GM21360 (cell line): ENCODE measurements at regions not wholly inside any gene's neighbourhood (a gene's known extent, or its start where the extent isn't known, plus 50 kb on each side); places are given as distances from the start of the nearest gene placed in this dataset.
"Not testable (repeated sequence)": the region's sequence is repeated elsewhere in the genome, so short reads cannot be mapped to it uniquely, and the experiment has no call there.

Experiments used
- ATAC-seq: cut with Tn5 transposase; IDR thresholded peaks from one replicate; pipeline ENCODE4 v1.9.1; 2021; ENCODE audit warnings: mild to moderate bottlenecking, moderate library complexity; ENCODE audit not compliant: unreplicated experiment

DNA sequence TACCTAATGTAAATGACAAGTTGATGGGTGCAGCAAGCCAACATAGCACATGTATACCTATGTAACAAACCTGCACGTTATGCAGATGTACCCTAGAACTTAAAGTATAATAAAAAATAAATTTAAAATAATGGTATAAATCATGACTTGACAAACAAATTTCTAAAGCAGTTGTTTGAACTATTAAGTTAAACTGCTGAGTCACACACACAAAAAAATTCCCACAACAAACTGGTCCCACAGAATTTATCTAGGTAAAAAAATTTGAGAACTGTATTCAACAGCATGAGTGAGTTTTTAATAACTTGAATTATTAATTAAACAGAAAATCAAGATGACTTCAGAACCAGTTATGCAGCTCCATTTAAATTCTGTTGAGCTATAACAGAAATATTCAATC is 186.0 kb upstream of the SOX6 start:
- no peak for ATAC-seq

DNA sequence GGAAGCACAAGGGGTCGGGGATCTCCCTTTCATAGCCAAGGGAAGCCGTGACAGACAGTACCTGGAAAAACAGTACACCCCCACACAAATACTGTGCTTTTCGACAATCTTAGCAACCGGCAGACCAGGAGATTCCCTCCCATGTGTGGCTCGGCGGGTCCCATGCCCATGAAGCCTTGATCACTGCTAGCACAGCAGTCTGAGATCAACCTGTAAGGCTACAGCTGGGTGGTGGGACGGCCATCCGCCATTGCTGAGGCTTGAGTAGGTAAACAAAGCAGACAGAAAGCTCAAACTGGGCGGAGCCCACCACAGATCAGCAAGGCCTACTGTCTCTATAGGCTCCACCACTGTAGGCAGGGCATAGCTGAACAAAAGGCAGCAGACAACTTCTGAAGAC is 180.2 kb upstream of the SOX6 start:
- no peak for ATAC-seq

DNA sequence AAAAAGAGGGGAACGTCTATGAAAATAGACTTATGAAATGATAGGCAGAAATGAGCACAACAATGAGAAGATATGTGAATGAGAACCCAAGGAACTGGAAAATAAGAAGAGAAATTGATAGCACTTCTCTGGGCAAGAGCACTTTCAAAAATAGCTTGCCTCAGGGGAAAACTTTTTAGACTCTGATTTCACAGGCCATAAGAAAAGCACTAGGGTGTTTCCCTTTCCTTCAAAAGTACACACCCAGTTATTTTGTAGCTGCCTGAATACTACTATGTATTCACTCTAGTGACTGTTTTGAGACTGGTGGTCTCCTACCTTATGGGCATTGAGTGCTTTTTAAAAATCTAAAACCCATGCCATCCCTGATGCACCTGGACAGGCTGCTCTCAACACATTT is 172.3 kb upstream of the SOX6 start:
- no peak for ATAC-seq

DNA sequence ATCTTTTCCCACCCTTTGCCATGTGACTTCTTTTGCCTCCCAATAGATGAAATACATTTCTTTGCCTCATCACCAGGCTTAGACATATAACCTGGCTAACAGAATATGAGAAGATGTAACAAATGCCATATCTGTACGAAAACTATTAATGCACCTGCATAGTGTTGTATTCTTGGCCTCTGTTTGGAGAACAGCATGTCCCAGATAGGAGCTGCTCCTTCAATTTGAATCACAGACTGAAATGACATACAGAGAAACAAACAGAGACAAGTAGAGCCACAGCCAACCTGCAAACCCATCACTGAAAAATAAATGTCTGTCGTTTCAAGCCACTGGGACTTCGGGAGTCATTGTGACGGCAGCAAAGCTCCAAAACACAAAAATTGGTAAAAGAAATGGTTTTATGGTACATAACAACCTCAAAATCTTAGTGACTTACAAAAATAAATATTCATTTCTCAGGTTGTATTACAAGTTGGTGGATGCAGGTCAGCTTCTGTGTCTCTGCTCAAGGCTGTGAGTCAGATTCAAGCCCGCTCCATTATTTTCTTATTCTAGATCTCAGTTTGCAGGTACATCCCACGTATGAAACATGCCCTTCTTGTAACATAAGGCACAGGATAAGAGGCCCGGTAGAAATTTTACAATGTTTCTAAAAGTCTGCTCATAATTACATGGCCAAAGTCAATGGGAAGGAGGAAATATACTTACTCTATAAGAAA is 171.3 kb upstream of the SOX6 start:
- ATAC-seq: no peak

DNA sequence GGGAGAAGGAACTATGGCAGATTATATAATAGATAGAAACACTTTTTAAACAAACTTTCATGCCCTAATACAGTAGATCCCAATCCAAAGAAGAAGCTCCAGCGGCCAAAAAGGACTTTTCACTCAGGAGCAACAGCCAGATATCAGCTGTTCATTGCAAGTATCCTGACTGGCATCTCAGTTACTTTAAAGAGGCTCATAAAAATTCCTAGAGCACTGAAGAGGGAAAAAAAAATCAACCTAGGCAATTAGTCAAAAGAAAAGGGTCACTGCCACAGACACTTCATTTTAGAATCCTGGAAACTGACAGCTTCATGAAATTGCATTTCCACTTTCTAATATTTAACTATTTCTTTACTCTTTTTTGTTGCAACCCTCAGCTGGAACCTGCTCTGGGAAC is 170.6 kb upstream of the SOX6 start:
- no peak for ATAC-seq

DNA sequence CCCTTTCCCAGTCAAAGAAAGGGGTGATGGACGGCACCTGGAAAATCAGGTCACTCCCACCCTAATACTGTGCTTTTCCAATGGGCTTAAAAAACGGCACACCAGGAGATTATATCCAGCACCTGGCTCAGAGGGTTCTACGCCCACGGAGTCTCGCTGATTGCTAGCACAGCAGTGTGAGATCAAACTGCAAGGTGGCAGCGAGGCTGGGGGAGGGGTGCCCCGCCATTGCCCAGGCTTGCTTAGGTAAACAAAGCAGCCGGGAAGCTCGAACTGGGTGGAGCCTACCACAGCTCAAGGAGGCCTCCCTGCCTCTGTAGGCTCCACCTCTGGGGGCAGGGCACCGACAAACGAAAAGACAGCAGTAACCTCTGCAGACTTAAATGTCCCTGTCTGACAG is 164.4 kb upstream of the SOX6 start:
- not testable (repeated sequence) for ATAC-seq

DNA sequence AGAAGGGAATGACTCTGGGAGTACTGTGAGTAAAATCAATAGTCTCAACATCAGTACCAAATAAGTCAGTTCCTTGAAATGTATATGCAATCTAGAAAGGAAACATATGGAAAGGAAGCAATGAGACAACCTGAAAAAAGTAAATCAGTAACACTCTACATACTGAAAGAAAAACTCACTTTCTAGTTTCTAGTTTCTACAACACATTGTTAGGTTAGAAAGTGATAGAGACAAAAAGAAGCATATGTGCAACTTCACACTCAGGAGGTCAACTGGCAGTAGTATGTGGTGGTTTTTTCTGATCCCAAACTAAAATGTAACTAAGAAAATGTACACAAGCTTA is 156.5 kb upstream of the SOX6 start:
- ATAC-seq: peak; percentile 92

DNA sequence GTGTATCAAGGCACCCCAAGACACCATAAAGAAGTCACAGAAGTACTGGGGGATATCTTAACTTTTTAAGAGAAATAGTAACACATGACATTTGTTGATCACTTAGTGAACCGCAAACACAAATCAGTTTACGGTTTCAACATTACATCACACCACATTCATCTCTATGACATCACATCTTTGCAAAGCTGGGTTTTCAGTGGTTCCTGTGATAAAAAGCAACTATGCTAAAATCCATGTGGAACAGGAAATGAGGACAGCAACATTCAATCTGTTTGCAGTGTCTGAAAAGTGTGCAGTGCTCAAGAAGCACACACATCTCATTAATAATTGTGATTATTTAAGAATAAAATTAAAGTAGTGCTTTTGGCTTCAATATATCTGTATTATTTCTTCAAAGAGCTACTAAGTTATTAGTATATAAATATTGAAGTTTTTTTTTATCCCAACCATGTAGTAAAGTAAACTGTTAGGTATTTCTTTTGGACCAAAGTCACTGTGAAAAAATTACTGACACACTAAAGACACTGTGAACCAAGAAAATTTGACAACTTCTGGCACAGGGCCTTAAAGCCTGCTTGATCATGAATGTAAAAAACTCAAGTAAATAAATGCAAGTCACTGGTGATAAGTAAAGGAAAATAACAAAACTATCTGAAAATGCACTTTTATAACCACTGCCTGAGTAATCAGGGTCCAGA is 156.0 kb upstream of the SOX6 start:
- ATAC-seq: no peak

DNA sequence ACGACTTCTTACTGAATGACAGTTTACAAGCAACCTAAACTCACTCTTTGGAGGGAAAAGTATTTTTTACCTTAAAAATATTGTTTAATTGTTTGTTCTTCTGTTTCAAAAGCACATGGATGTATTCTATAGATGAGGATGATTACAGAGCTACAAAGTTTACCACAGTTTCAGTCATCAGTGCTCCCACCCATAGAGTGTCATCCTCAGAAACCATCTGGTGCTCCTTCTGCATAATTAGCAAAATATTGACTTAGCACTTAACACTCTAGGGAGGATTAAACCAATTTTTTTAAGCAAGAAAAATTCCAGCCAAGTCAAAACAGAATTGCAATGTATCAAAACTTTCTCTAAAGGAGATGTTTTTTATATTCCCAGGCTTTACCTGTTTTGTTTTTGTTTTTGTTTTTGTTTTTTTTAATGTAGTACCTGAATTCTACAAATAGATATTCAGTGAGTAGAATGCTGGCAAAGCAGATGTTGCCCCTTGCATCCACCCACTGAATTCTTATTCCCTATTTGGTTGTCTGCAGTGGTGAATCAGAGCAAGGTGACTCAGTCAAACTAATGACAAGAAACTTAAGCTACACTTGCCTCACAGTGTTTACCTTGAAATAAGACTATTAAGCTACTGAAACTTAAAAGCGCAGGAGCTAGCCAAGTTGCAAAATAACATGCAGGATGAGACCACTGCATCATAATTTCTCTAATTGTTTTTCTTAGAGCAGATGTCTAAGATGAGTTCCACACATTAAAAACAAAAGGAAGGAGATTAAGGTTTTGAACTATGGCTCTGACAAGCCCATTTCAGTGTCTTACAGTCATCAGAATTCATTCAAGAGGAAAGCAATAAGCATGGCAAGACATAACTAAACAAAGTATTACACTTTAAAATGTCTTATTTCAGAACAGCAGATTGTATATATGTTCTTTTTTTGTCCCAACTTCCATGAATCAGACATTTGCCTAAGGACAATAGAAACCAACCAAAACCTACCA is 155.1 kb upstream of the SOX6 start:
- no peak for ATAC-seq

DNA sequence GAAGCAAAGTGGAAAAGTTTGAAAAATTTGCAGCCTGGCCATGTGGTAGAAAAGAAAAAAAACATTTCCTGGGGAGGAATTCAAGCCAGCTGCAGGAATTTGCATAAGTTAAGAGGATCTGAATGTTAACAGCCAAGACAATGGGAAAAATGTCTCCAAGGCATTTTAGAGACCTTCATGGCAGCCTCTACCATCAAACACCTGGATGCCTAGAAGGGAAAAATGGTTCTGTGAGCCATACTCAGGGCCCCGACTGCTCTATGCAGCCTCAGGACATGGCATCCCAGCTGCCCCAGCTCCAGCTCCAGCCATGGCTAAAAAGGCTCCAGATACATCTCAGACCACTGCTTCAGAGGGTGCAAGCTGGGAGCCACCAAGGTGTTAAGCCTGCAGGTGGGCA is 149.1 kb upstream of the SOX6 start:
- no peak for ATAC-seq

DNA sequence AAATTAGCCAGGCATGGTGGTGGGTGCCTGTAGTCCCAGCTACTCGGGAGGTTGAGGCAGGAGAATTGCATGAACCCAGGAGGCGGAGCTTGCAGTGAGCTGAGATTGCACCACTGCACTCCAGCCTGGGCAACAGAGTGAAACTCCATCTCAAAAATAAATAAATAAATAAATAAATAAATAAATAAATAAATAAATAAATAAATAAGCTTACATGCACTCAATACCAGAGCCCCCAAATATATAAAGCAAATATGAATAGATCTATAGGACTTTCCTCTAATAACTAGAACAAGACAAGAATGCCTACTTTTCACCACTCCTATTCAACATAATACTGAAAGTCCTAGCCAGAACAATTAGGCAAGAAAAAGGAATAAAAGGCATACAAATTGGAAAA is 147.5 kb upstream of the SOX6 start:
- ATAC-seq: not testable (repeated sequence)

DNA sequence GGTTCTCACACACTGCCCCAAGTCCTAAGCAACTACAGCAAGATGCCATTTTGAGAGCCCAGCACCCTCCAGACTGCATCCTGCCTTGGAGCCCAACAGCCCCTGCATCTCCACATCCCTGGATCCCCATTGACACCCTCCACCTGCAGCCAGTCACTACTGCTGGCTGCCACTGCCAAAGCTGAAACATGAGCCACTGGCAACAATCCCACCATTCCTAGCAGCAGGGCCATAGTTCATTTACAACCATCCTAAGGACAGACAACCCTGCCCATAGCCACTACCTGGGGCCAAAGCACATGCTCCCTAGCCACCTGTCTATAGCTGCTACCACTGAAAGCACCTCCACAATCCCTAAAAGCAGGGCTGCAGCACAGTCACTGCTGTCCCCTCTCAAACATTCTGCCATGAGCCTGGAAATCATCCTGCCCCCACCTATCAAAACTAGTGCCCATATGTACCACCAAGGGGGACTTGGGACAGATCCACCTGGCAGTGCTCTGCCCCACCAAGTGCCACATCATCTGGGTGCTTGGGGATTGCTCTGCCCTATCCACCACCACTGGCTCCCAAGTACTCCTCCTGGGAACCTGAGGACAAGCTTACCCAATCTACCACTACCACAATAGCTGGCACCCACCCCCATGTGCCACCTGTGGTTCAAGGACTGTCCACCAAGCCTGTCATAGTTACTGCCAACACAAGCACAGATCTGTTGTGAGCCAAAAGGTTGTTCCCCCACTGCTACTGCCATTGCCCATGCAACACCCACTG is 138.8 kb upstream of the SOX6 start:
- ATAC-seq: no peak

DNA sequence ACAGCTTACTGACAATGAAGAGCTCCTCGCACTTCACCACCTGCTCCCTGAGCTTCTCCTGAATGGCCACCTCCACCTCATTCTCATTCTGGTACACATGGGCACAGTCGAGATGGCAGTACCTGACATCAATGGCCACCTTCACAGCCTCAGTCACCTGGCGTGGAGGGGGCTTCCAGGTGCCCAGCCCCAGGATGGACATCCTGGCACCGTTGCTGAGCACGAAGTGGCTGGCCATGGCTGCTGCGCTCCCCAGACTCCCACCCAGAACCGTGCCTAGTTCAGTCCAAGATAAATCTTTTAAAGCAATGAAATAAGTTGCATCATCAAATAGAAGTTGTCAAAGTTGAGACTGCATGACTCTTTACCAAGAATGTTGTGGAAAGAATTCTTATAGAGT is 128.1 kb upstream of the SOX6 start:
- ATAC-seq: no peak

DNA sequence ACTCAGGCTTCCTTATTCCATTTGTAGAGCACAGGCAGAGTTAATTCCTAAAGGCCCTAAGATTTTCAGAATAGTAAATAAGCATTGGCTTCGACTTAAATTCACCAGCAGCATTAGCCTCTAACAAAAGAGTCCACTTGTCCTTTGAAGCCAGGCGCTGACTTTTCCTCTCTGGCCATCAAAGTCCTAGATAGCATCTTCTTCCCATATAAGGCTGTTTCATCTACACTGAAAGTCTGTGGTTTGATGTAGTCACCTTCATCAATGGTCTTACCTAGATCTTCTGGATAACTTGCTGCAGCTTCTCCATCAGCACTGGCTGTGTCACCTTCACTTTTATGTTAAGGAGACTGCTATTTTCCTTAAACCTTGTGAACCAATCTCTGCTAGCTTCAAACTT is 118.3 kb upstream of the SOX6 start:
- ATAC-seq: no peak

DNA sequence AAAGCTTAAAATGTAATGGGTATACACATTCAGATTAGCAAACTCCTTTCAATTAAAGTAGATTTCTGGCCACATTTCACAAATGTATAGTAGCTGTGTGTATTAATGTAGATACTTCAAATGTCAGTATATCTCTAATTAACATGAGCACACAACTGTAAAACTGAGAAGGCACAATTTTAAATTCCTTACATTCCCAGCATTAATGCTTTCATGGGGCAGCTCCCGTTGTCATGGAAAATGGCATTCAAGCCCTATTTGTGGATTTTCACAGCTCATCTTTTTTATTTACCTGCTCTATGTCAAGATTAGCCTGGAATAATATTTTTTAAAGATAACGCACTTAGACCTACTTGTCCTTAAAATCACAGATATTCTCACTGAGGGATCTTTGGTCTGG is 113.6 kb upstream of the SOX6 start:
- no peak for ATAC-seq

DNA sequence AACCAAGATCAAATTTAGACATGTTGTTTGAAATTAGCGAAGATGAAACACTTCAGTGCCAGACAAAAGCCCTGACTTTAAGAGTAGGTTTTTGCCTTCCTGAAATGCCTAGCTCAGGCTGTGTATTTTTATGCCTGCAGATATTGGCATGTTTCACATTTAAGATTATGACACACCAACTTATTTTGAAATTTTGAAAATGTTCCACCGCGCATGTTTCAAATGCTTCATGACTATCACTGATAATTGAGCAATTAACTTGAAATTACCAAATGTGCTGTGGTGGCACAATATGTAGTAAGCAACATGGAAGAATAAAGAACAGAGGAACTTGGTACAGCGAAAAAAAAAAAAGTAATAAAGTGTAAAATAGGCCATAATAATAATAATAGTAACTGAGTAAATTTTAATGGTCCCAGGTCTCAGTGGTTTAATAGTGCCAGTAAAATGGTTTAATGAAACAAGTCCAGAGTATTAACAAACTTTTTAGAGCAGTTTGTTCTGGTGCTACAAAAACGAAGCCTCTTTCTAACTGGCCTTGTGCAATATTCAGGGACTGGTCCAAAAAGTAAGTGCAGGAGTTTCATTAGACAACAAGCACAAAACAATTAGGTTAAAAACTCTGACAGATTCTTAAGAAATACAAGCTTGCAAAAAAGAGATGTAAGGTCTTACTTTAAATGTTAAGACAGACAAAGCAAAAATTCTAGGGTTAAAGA is 112.5 kb upstream of the SOX6 start:
- ATAC-seq: no peak

DNA sequence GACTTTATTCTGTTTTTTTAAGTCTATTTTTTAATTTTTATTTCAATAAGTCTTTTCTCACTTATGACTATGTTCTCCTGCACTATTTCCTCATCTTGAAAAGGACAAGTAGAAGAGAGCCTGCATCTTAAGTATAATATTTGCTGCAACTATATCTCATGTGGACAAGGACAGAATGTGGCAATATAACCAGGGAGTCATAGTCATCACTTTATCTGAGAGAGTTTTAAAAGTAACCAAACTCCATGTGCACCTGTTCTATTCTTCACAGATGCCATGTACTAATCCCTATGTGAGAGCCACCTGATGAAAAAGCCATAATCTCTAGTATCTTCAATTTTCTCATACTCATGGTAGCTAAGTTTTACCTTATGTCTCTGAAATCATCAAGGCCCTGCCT is 104.2 kb upstream of the SOX6 start:
- ATAC-seq: no peak

DNA sequence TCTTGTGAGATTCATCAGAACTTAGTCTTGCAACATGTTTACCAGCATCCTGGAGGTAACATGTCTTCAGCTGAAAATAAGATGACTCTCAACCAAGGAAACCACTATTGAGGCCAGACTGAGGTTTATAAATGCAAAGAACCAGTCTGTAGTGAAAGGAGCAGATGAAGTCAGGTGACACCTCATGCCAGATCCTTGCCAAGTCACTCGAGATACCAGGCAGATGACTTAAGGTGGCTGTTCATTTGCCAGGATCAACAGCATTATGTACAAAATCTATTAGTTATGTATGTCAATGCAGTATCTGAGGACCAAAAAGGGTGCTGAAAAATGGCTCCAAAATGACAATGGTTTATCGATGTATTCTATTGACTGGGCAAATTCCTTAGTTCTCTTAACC is 100.0 kb upstream of the SOX6 start:
- no peak for ATAC-seq

DNA sequence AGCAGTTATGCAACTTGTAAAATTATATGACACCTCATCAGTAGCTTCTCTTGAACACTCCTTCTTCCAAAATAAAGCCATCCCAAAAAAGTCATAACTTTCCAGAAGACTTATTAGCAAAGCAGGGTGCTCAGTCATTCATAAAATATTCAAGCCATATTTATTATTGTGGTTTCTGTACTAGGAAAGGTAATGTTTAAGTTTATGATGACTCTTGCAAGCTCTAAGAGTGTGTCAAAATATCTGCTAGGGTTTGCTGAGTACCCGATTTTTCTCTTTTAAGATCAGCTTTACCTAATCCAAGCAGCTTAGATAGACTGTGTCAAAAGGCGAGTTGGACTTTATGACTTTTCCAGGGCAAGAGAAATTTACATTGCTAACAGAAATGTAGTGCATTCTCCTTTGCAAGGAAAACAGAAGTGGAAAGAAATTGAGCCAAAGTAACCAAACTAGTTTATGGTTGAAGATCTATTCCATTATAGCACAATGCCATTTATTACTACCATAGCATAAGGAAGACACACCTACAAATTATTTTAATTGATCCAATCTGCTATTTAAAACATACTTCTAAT is 98.0 kb upstream of the SOX6 start:
- ATAC-seq: no peak

DNA sequence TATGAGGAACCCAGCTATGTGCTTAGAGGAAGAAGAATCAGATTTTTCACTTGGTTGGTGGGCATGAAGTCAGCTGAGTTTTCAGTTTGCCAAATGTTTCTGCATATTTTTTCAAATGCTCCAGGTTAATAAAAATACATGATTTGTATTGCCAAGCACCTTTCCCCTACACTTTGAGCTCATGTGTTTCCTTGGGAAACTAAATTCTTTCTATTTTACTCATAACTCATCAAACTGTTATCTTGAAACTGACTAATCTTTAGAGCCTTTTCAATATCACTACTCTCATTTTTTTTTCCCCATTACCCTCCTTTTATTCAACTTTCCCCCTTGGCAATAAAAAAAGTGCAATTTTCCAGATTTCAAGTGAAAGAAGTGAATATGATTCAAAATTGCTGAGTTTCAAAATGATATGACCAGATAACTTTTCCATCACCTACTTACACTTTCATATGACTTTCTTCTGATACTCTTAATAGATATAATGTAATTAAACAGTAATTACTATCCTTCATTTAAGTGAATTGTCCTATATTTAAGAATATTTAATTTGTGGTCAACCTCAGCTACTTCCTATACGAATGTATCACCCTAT is 91.9 kb upstream of the SOX6 start:
- ATAC-seq: no peak
